ENCODE measurements at regions not wholly inside any gene's neighbourhood (a gene's known extent, or its start where the extent isn't known, plus 50 kb on each side); places are given as distances from the start of the nearest gene placed in this dataset.

DNA sequence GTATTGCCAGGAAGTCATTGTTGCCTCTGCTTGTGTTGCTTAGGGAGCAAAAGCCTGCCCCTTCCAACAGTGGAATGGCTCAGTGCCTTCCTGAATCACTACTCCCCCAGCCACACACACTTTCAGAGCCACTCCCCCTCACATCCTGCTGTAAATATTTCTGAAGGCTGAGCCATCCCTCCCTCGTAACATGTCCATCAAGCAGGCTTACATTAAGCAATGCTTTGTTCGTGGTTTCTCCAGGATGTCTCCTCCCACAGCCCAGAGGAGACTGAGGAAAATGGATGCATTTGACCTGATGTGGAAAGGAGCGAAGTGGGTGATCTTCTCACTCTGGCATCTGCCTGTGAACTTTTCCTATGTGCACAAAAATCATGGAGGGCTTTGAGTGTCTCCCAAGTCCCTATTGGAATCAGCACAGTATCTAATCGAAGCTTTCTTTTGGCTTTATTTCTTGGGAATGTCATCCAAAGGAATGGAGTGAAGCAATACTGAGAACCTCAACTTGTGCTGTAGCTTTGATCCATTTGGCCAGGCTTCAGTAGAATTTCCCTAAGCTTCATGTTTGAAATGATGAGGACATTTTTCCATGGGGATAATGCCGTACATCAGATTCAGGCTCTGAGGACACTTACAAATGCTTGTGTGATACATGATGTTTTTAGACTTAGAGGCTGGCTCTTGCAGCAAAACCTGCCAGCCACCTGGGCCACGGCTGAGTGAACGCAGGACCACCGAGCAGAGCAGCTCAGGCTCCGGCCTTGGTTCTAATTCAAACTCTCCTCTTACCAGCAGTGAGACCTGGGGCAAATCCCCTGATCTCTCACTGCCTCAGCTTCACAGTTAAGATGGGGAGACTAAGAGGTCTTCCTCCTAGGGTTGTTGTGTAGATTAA is 389.1 kb downstream of the ENC1 start:
- Histone ChIP-seq H3K27me3 (ENCODE audit: insufficient read depth, low read length, poor library complexity, severe bottlenecking) (no peaks in the 10 kb centered on the region), H3K4me3 (ENCODE audit: low read length, poor library complexity, severe bottlenecking) (peak overlapping the region; percentile 20), H3K79me2 (ENCODE audit: insufficient read depth, low read length) (no peaks in the 10 kb centered on the region), H4K20me1 (ENCODE audit: insufficient read depth, low read length, poor library complexity, severe bottlenecking) (no peaks in the 10 kb centered on the region), H3K9me3 (ENCODE audit: insufficient read depth, low read depth, low read length) (no peaks in the 10 kb centered on the region), H2AFZ (ENCODE audit: low read length) (peak overlapping the region; percentile 65), H3K9ac (ENCODE audit: low read depth, low read length, poor library complexity, severe bottlenecking) (peak overlapping the region; percentile 34), H3K4me2 (ENCODE audit: low read depth, low read length, poor library complexity, severe bottlenecking) (peak overlapping the region; percentile 65), H3K4me1 (ENCODE audit: insufficient read depth, low read length, poor library complexity, severe bottlenecking) (peaks cover 37% of the 10 kb centered on the region), H3K36me3 (ENCODE audit: insufficient read depth, low read length) (no peaks in the 10 kb centered on the region), H3K9me2 (replicated peaks; ENCODE audit: low read depth, low read length) (no peaks in the 10 kb centered on the region), H3F3A (ENCODE audit: low read depth) (no peaks in the 10 kb centered on the region)
- TF ChIP-seq EZH2phosphoT487 (IDR thresholded peaks at IDR 0.05; ENCODE audit: borderline replicate concordance), result no peak
- TF ChIP-seq, protein P1, sequence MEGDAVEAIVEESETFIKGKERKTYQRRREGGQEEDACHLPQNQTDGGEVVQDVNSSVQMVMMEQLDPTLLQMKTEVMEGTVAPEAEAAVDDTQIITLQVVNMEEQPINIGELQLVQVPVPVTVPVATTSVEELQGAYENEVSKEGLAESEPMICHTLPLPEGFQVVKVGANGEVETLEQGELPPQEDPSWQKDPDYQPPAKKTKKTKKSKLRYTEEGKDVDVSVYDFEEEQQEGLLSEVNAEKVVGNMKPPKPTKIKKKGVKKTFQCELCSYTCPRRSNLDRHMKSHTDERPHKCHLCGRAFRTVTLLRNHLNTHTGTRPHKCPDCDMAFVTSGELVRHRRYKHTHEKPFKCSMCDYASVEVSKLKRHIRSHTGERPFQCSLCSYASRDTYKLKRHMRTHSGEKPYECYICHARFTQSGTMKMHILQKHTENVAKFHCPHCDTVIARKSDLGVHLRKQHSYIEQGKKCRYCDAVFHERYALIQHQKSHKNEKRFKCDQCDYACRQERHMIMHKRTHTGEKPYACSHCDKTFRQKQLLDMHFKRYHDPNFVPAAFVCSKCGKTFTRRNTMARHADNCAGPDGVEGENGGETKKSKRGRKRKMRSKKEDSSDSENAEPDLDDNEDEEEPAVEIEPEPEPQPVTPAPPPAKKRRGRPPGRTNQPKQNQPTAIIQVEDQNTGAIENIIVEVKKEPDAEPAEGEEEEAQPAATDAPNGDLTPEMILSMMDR (conservative IDR thresholded peaks at IDR 0.05; ENCODE audit: low read length), result no peak

DNA sequence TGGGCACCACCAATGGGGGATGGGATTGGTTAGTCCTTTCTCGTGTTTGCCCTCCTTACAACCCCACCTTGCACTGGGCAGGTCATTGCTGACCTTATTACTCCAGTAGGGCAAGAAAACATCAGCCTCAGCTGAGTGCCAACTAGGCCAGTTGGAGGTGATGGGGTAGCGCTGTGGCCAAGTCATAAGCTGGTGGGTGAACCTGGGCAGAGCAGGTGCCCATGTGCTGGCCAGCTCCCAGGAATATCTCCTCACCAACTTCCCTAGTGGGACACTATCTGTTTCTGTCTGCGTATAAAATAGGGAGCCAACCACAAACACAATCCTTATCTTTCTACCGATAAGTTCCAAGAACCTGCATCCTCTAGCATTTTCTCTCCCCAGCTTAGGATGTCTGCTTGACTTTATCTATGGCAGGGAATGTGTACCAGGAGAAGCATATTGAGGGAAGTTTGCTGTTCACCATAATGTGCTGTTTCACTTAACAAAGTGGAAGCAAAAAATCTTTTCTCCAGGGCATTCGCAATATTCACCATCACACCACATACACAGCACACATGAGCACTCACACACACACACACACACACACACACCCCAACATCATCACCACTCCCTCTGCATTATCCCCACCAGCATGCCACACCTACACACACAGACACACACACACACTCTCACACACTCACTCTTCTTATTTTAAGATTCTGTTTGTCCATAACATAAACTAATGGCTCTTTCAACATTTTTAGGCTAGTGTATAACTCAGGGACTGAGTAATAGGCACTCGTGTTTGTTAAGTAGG is 390.0 kb downstream of the ENC1 start:
- no peaks in the 10 kb centered on the region for H3K27me3 ChIP-seq (ENCODE audit: insufficient read depth, low read length, poor library complexity, severe bottlenecking)
- TF ChIP-seq, protein P1 (conservative IDR thresholded peaks at IDR 0.05; ENCODE audit: low read length), result no peak
- no peak for TF ChIP-seq EZH2phosphoT487 (IDR thresholded peaks at IDR 0.05; ENCODE audit: borderline replicate concordance)
- no peaks in the 10 kb centered on the region for H3K36me3 ChIP-seq (ENCODE audit: insufficient read depth, low read length)
- peak overlapping the region; percentile 65 for H3K4me2 ChIP-seq (ENCODE audit: low read depth, low read length, poor library complexity, severe bottlenecking)
- H3K9me3 ChIP-seq (ENCODE audit: insufficient read depth, low read depth, low read length), result no peaks in the 10 kb centered on the region
- peaks cover 31% of the 10 kb centered on the region for H3K4me1 ChIP-seq (ENCODE audit: insufficient read depth, low read length, poor library complexity, severe bottlenecking)
- no peaks in the 10 kb centered on the region for H4K20me1 ChIP-seq (ENCODE audit: insufficient read depth, low read length, poor library complexity, severe bottlenecking)
- no peaks in the 10 kb centered on the region for H3K79me2 ChIP-seq (ENCODE audit: insufficient read depth, low read length)
- peak overlapping the region; percentile 34 for H3K9ac ChIP-seq (ENCODE audit: low read depth, low read length, poor library complexity, severe bottlenecking)
- H3F3A ChIP-seq (ENCODE audit: low read depth), result no peaks in the 10 kb centered on the region
- peak overlapping the region; percentile 65 for H2AFZ ChIP-seq (ENCODE audit: low read length)
- H3K4me3 ChIP-seq (ENCODE audit: low read length, poor library complexity, severe bottlenecking), result peak overlapping the region; percentile 20
- no peaks in the 10 kb centered on the region for H3K9me2 ChIP-seq (replicated peaks; ENCODE audit: low read depth, low read length)

DNA sequence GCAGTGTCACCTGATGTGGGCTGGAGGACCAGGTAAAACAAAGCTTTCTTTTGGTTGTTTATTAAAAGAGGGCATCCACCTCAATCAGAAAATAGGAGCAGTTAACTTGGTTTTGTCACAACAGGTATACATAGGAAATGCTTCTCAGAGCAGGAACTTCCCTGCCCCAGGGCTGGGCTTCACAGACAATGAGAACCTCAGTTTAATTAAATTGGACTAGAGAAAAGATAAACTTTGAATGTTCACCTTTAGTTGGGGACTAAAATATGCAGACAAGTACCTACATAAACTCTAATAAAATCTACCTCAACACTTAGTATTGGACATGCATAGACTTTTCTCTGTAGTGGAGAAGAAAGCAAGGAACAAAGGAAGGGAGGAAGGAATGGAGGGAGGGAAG is 392.0 kb downstream of the ENC1 start:
- peak overlapping the region; percentile 38; the same call in 1 of the 2 replicates for H2AFZ ChIP-seq (ENCODE audit: low read length)
- H3K9me3 ChIP-seq (ENCODE audit: insufficient read depth, low read depth, low read length), result no peaks in the 10 kb centered on the region
- H3K4me2 ChIP-seq (ENCODE audit: low read depth, low read length, poor library complexity, severe bottlenecking), result no peak overlapping the region
- no peak for TF ChIP-seq EZH2phosphoT487 (IDR thresholded peaks at IDR 0.05; ENCODE audit: borderline replicate concordance)
- TF ChIP-seq, protein P1 (conservative IDR thresholded peaks at IDR 0.05; ENCODE audit: low read length), result no peak
- no peaks in the 10 kb centered on the region for H3K27me3 ChIP-seq (ENCODE audit: insufficient read depth, low read length, poor library complexity, severe bottlenecking)
- peaks cover 31% of the 10 kb centered on the region for H3K4me1 ChIP-seq (ENCODE audit: insufficient read depth, low read length, poor library complexity, severe bottlenecking)
- no peaks in the 10 kb centered on the region for H4K20me1 ChIP-seq (ENCODE audit: insufficient read depth, low read length, poor library complexity, severe bottlenecking)
- H3K36me3 ChIP-seq (ENCODE audit: insufficient read depth, low read length), result no peaks in the 10 kb centered on the region
- no peaks in the 10 kb centered on the region for H3K9me2 ChIP-seq (replicated peaks; ENCODE audit: low read depth, low read length)
- H3K4me3 ChIP-seq (ENCODE audit: low read length, poor library complexity, severe bottlenecking), result no peak overlapping the region
- no peaks in the 10 kb centered on the region for H3K79me2 ChIP-seq (ENCODE audit: insufficient read depth, low read length)
- H3K9ac ChIP-seq (ENCODE audit: low read depth, low read length, poor library complexity, severe bottlenecking), result no peak overlapping the region
- no peaks in the 10 kb centered on the region for H3F3A ChIP-seq (ENCODE audit: low read depth)

Measured in Loucy (cell line).